ENCODE measurements at regions not wholly inside any gene's neighbourhood (a gene's known extent, or its start where the extent isn't known, plus 50 kb on each side); places are given as distances from the start of the nearest gene placed in this dataset.

GRCh38 chr1:60747353-60747752, 335.0 kb upstream of the NFIA start:
- H3K4me1 ChIP-seq, result no peaks in the 10 kb centered on the region
- no peaks in the 10 kb centered on the region for H3K27me3 ChIP-seq
- H3K4me3 ChIP-seq, result no peak overlapping the region
- H3K27ac ChIP-seq, result no peak overlapping the region
- TF ChIP-seq EP300 (IDR thresholded peaks at IDR 0.05) (no peak), CTCF (IDR thresholded peaks at IDR 0.05) (no peak), POLR2A (IDR thresholded peaks at IDR 0.05) (no peak), POLR2AphosphoS5 (IDR thresholded peaks at IDR 0.05) (no peak)
- WGBS, result 89% methylated on average over 5 of the region's 5 CpGs
- H3K9me3 ChIP-seq, result no peaks in the 10 kb centered on the region
- no peak for DNase-seq (ENCODE audit: low spot score in 2 of 2)
- no peaks in the 10 kb centered on the region for H3K36me3 ChIP-seq

- Histone ChIP-seq H3K36me3 (no peaks in the 10 kb centered on the region), H3K9me3 (no peaks in the 10 kb centered on the region), H3K27ac (no peak overlapping the region), H3K4me1 (no peaks in the 10 kb centered on the region), H3K27me3 (no peaks in the 10 kb centered on the region), H3K4me3 (no peak overlapping the region)
- 53% methylated on average over 13 of the region's 13 CpGs for WGBS
- DNase-seq (ENCODE audit: low spot score in 2 of 2), result no peak
- TF ChIP-seq EP300 (IDR thresholded peaks at IDR 0.05), result no peak
Measured at GRCh38 chr1:60746278-60746791, 336.0 kb upstream of the NFIA start.

GRCh38 chr1:60745484-60745883, 336.9 kb upstream of the NFIA start:
- Histone ChIP-seq H3K4me3 (no peak overlapping the region), H3K27me3 (no peaks in the 10 kb centered on the region), H3K4me1 (no peaks in the 10 kb centered on the region), H3K27ac (no peak overlapping the region), H3K36me3 (no peaks in the 10 kb centered on the region), H3K9me3 (no peaks in the 10 kb centered on the region)
- TF ChIP-seq POLR2A (IDR thresholded peaks at IDR 0.05) (no peak), POLR2AphosphoS5 (IDR thresholded peaks at IDR 0.05) (no peak), CTCF (IDR thresholded peaks at IDR 0.05) (no peak), EP300 (IDR thresholded peaks at IDR 0.05) (no peak)
- DNase-seq (ENCODE audit: low spot score in 2 of 2), result no peak
- WGBS, result 81% methylated on average over 2 of the region's 2 CpGs

- TF ChIP-seq POLR2AphosphoS5 (IDR thresholded peaks at IDR 0.05) (no peak), EP300 (IDR thresholded peaks at IDR 0.05) (no peak)
- Histone ChIP-seq H3K4me3 (no peak overlapping the region), H3K27me3 (no peaks in the 10 kb centered on the region), H3K9me3 (no peaks in the 10 kb centered on the region), H3K27ac (no peak overlapping the region), H3K36me3 (no peaks in the 10 kb centered on the region), H3K4me1 (no peaks in the 10 kb centered on the region)
- 79% methylated on average over 4 of the region's 4 CpGs for WGBS
- DNase-seq (ENCODE audit: low spot score in 2 of 2), result no peak
Measured at GRCh38 chr1:60742339-60742738, 340.0 kb upstream of the NFIA start.

- no peaks in the 10 kb centered on the region for H3K27me3 ChIP-seq
- no peaks in the 10 kb centered on the region for H3K9me3 ChIP-seq
- H3K36me3 ChIP-seq, result no peaks in the 10 kb centered on the region
- no peak for DNase-seq (ENCODE audit: low spot score in 2 of 2)
- no peak overlapping the region for H3K27ac ChIP-seq
- no peak for TF ChIP-seq CTCF (IDR thresholded peaks at IDR 0.05)
- TF ChIP-seq POLR2A (IDR thresholded peaks at IDR 0.05), result no peak
- no peaks in the 10 kb centered on the region for H3K4me1 ChIP-seq
- 90% methylated on average over 2 of the region's 2 CpGs for WGBS
- H3K4me3 ChIP-seq, result no peak overlapping the region
Measured at GRCh38 chr1:60740154-60740553, 342.2 kb upstream of the NFIA start.

- TF ChIP-seq POLR2AphosphoS5 (IDR thresholded peaks at IDR 0.05), result no peak
- DNase-seq (ENCODE audit: low spot score in 2 of 2), result no peak
Measured at GRCh38 chr1:60739729-60740128, 342.6 kb upstream of the NFIA start.

GRCh38 chr1:60732977-60733401, 349.4 kb upstream of the NFIA start:
- 87% methylated on average over 3 of the region's 3 CpGs for WGBS
- TF ChIP-seq POLR2AphosphoS5 (IDR thresholded peaks at IDR 0.05), result no peak
- TF ChIP-seq CTCF (IDR thresholded peaks at IDR 0.05), result no peak
- no peak for TF ChIP-seq EP300 (IDR thresholded peaks at IDR 0.05)
- no peak for TF ChIP-seq POLR2A (IDR thresholded peaks at IDR 0.05)
- no peaks in the 10 kb centered on the region for H3K4me1 ChIP-seq
- H3K4me3 ChIP-seq, result no peak overlapping the region
- no peak overlapping the region for H3K27ac ChIP-seq
- no peaks in the 10 kb centered on the region for H3K9me3 ChIP-seq
- H3K27me3 ChIP-seq, result no peaks in the 10 kb centered on the region
- no peaks in the 10 kb centered on the region for H3K36me3 ChIP-seq
- no peak for DNase-seq (ENCODE audit: low spot score in 2 of 2)

More at GRCh38 chr1:60739729-60740128, 342.6 kb upstream of the NFIA start:
- Histone ChIP-seq H3K27ac (no peak overlapping the region), H3K27me3 (no peaks in the 10 kb centered on the region), H3K4me3 (no peak overlapping the region), H3K4me1 (no peaks in the 10 kb centered on the region), H3K9me3 (no peaks in the 10 kb centered on the region), H3K36me3 (no peaks in the 10 kb centered on the region)

All from suprapubic skin (tissue), 4 donors.